ENCODE measurements at regions not wholly inside any gene's neighbourhood (a gene's known extent, or its start where the extent isn't known, plus 50 kb on each side); places are given as distances from the start of the nearest gene placed in this dataset.
A peak's percentile ranks its signal among the peaks of the same experiment; 100 is the strongest.

GRCh38 chr10:108421266-108421665, 1256.8 kb upstream of the SORCS1 start:
- no peak for DNase-seq (ENCODE audit: low read depth)

DNA sequence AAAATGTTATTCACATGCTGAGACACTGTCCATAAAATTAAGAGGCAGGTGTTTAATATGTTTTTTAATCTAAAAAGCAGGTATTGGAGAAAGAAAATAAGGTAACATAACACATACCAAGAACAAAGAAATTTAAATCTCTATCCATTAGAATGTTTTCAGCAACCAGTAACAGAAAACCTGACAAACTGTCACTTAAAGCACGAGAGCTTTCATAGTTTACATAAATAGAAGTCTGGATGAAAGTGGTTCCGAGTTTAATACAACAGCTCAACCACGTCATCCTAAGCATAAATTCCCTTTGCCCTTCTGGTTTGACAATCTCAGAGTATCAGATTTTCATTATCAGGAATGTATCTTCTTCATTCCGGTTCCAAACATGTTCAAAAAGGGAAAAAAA, 1249.4 kb upstream of the SORCS1 start:
- DNase-seq (ENCODE audit: low read depth), result no peak

GRCh38 chr10:108412323-108412722, 1247.8 kb upstream of the SORCS1 start:
- no peak for DNase-seq (ENCODE audit: low read depth)

DNA sequence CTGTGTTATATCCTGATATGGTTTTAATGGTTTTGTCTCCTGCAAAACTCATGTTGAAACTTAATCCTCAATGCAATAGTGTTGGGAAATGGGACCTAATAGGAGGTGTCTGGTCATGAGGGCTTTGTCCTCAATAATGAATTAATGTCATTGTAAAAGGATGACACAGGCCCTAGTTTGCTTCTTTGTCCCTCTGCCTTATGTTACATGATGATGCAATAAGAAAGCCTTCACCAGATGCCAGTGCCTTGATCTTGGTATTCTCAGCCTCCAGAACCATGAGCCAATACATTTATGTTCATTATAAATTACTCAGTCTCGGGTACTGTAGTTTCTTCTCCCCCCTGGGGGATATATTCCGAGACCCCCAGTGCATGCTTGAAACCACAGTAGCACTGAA, 1247.4 kb upstream of the SORCS1 start:
- no peak for DNase-seq (ENCODE audit: low read depth)

- DNase-seq (ENCODE audit: low read depth), result no peak
These were observed 1246.7 kb upstream of the SORCS1 start for GRCh38 chr10:108411206-108411605.

- no peak for DNase-seq (ENCODE audit: low read depth)
These were observed 1245.7 kb upstream of the SORCS1 start for GRCh38 chr10:108410236-108410635.

GRCh38 chr10:108409306-108409705, 1244.8 kb upstream of the SORCS1 start:
- no peak for DNase-seq (ENCODE audit: low read depth)

DNA sequence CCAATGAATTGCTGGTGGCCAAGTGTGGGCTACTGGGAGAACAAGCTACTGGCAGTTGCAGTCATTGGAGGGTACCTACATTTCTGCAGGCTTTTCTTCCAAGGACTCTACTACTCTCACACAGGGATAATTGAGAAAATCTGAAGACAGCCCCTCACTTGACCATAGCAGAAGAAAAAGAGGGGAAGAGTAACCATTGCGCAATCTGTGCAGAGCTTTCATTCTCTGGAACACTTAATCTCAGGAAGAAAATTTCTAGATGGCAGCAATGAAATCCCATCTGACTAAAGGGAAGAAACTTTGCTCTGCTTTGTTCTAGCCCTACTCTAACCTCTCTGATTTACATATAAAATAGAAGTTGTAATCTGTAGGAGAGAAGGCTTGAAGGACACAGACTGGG, 1239.6 kb upstream of the SORCS1 start:
- no peak for DNase-seq (ENCODE audit: low read depth)

GRCh38 chr10:108399465-108399864, 1235.0 kb upstream of the SORCS1 start:
- DNase-seq (ENCODE audit: low read depth), result no peak

DNA sequence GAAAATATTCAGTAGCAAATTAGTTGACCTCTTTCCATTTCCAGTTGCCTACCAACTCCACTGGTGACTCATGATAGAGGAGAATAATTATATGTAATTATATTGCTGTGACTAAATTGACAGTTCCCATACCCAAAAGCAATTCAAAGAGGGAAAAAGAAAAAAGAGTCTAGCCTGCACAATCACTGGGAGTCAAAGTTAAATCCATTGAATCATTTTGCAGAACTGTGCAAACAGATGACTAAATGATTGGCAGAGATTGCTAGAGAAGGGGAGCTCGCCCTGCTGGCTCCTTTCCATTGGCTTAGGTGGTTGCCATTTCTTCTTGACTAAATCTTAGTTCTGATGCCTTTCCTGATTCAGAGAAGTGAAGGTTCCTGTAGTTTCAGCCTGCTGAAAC, 1228.6 kb upstream of the SORCS1 start:
- DNase-seq (ENCODE audit: low read depth), result peak; percentile 23

DNA sequence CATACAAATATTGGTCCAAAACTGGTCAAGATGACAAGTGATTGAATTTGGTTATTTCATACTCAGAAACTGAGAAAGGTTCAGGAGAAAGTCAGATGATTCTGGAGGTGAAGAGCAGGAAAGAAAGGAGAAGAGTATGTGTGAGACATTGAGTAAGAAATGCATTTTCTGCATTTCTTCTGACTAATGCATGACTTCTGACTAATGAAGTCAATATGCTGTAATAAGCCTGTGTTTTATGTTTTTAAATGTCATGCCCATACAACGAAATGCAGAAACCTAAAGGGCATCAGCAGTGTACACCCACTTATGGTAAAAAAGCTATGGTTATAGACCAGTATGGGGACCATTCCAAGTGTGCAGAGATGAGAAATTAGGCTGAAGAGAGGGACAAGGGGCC, 1227.8 kb upstream of the SORCS1 start:
- DNase-seq (ENCODE audit: low read depth), result peak; percentile 33

DNA sequence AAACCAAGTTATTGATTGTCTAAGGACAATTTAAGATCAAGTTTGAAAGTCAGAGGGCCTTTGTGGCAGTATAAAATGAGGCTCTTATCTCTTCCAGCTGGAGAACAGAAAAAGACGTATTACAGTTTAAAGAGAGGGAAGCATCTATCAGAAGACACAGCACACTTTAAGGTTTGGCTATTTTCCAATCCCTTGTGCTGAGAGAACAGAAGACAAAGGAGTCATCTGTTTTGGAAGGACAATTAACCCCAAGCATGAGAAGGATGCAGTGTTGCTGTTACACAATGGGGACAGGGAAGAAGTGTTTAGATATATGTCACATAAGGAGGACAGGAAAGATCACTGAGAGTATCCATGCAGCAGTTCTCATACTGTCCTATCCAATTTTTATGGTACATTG, 1224.2 kb upstream of the SORCS1 start:
- DNase-seq (ENCODE audit: low read depth), result no peak

GRCh38 chr10:108385963-108386362, 1221.5 kb upstream of the SORCS1 start:
- DNase-seq (ENCODE audit: low read depth), result no peak

DNA sequence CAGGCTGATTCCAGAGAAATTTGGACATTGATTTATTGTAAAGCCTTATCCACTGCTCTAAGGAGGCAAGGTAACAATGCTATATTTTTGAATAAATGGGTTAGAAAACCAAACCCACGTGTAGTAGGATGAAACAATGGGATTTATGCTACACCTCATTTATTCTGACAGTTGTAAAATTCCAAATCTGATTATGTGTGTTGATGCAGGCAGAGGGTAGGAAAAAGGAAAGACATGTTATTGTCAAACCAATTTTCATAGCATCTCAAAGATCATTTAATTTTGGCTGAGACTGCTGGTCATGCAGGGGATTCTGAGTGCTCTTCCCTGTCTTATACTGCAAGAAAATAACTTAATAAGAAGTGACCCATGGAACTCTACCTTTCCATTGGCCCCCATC, 1219.9 kb upstream of the SORCS1 start:
- no peak for DNase-seq (ENCODE audit: low read depth)

- DNase-seq (ENCODE audit: low read depth), result no peak
These were observed 1214.3 kb upstream of the SORCS1 start for GRCh38 chr10:108378779-108379178.

DNA sequence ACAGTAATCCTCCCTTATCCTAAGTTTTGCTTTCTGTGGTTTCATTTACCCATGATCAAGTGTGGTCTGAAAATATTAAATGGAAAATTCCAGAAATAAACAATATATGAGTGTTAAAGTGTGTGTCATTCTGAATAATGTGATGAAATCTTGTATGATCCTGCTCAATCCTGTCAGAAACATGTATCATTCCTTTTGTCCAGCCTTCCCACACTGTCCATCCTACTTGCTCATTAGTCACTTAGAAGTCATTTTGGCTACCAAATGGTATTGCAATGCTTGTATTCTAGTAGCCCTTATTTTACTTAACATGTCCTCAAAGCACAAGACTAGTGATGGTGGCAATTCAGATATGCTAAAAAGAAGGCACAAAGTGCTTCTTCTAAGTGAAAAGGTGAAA, 1211.2 kb upstream of the SORCS1 start:
- DNase-seq (ENCODE audit: low read depth), result peak; percentile 9

DNA sequence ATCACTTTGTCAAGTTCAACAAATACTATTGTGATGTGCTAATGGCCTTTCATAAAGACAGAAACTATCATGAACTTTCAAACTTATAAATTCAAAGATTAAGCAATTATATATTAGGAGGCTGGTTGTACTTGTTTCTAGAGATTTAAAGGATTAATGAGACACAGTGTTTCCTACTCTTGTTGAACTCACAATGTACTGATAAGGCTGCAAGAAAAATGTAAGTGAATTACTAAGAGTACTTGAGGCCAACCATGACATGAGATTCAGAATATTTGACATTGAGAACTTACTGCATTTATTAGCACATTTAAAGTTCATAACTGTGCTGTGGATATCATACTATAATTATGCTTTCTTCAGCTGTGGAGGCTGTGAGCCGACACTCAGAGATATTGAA, 1210.5 kb upstream of the SORCS1 start:
- DNase-seq (ENCODE audit: low read depth), result no peak

DNA sequence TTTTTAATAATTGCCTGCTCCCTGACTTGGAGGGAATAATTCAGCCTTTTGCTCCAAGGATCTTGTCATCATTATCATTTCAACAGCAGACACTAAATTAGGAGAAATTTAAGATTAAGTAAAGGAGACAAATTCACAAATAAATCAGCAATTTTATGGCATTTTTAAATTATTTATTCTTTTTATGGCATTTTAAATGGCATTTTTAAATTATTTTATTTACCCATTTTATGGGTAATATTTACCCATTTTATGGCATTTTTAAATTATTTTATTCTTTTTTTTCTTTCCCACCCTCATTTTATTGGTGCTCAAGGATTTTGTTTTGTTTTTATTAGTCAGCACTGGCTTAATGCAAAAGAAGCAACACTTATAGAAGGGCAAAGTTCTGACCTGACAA, 1201.0 kb upstream of the SORCS1 start:
- no peak for DNase-seq (ENCODE audit: low read depth)

DNA sequence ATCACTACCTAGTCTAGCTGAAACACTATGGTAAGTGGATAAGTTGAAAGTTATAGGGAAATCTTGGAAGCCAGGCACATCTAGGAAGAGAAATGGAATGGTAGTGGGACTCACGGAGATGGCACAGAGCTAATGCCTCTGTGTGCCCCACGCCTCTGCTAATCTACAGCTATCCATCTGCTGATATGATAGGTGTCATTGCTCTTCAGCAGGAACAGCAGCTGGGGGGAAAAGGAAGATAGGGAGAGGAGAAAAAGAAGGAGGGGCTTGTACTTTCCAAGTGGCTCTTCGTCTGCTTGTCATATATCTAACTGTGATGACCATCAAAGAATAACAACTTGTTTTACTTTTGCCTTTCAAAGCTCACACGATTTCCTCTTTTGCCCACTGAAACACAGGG, 1199.1 kb upstream of the SORCS1 start:
- DNase-seq (ENCODE audit: low read depth), result no peak

DNA sequence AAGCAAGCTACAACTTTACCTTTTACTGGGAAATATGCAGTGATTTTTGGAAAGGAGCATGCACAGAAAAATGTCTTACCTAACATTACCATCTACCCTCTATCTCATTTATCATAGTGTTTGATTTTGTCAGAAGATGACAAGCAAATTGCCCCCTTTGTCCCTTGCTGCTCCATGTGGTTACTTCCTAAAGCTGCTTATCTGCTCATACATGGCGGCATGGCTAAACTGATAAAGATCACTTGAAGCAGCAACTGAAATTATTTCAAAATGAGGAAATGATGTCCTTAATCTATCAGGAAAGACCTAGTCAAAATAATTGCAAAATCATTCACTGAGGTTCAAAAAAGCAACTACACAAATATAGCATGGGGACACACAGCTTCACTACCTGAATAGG, 1198.5 kb upstream of the SORCS1 start:
- no peak for DNase-seq (ENCODE audit: low read depth)

DNA sequence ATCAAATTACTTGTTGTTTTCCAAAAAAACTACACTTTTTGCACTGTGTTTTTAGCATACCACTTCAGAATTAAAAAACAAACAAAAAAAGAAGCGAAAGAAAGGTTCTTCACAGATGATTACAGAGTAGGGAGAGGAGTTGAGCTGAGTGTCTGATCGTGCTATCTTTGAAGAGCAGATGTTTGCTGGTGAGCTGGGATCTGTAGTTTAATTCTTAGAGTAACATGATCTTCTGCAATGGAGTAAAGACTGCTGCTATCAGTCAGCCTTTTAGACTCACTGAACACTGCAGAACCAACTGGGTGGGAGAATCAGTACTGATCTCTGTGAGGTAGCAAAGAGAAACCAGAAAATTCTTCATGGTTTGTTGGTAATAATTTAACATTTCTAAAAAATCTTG, 1197.8 kb upstream of the SORCS1 start:
- DNase-seq (ENCODE audit: low read depth), result no peak

DNA sequence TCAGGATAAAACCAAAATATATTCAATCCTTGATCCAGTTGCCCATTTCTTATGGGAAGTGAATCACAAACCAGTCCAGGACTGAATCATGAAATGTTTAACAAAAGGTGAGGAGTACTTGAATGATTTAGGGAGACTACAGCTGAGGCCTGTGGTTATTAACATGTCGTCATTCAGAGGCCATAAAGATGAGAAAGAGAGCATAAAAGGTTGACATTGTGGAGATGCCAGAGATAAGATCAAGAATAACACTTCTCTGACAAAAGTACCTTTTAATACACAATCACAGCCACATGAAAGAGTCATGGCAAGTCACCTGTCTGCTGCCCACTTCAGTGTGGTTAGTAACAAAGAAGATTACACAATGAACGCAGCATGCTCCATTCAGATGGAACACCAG, 1195.7 kb upstream of the SORCS1 start:
- peak; percentile 2 for DNase-seq (ENCODE audit: low read depth)

- peak; percentile 85 for DNase-seq (ENCODE audit: low read depth)
These were observed 1194.4 kb upstream of the SORCS1 start for GRCh38 chr10:108358912-108359311.

DNA sequence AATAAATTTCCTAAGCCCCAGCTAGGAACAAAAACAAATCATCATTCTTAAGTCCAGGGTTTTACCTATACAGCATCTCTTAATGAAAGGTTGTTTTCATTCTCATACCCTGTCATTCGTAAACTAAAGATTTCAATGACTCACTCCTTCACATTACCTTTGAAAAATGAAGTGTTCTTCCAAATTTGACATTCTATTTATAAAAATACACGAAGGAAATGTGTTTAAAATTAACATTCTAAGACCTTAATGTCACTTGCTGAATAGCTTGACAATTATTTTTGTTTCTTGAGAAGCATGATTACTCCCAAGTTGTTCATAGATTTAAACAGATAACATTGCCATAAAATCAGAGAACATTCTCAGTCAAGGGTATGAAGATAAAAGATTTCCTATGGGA, 1188.3 kb upstream of the SORCS1 start:
- DNase-seq (ENCODE audit: low read depth), result no peak

DNA sequence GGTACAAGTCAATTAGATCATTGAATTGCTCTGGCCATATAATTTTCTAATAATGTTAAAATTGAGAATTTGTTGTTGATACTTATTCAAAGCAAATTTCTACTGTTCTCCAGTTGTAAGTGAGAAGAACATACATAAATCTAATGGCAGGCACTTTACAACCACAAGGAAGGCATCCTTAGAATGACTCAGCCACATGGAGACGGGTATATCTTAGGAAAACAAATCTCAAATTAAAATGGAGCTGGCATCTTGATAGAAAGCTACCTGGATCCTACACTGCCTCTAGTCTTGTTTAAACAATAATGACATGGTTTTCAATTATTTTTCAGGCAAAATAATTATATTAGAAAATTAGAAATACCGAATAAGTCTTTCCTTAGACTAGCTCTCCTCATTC, 1183.7 kb upstream of the SORCS1 start:
- no peak for DNase-seq (ENCODE audit: low read depth)
